ENCODE measurements at regions not wholly inside any gene's neighbourhood (a gene's known extent, or its start where the extent isn't known, plus 50 kb on each side); places are given as distances from the start of the nearest gene placed in this dataset.

- TF ChIP-seq GPBP1L1 (CRISPR knock-in tag; IDR thresholded peaks at IDR 0.05) (no peak), ZNF180 (CRISPR knock-in tag; IDR thresholded peaks at IDR 0.05; ENCODE audit: borderline replicate concordance, low read depth) (no peak), RELA (CRISPR knock-in tag; IDR thresholded peaks at IDR 0.05) (no peak), TMF1 (CRISPR knock-in tag; IDR thresholded peaks at IDR 0.05; ENCODE audit: low read depth) (no peak)
These were observed 585.0 kb upstream of the ZP4 start (continued) for GRCh38 chr1:238475712-238476111.

GRCh38 chr1:238474263-238474662, 583.5 kb upstream of the ZP4 start:
- H3K4me2 ChIP-seq (ENCODE audit: low read depth, low read length), result no peak overlapping the region
- in situ Hi-C loops (cut with HindIII; ENCODE audit: extremely low pct_ligation_motif_present, low pct_unique_long_range_greater_than_20kb) (no loop called here), intact Hi-C loops (cut with micrococcal nuclease; ENCODE audit: unreplicated experiment) (no loop called here)
- ChIA-PET CTCF (ENCODE audit: low intra/inter-chr PET ratio, low total read pairs) (no interaction called here), POLR2A (no interaction called here)
- no peaks in the 10 kb centered on the region for H3K27me3 ChIP-seq (ENCODE audit: control insufficient read depth in 1 of 2, insufficient read depth in 2 of 2, low read length in 2 of 2)
- no TSS peak for BruUV-seq (replicated peaks)
- H3K79me2 ChIP-seq (ENCODE audit: insufficient read depth, low read length), result no peaks in the 10 kb centered on the region
- no peaks in the 10 kb centered on the region for H3K36me3 ChIP-seq (replicated peaks in 1 of 2; ENCODE audit: control insufficient read depth in 1 of 2, insufficient read depth in 2 of 2, low read length in 2 of 2)
- H3K4me3 ChIP-seq (replicated peaks in 1 of 3; ENCODE audit: insufficient read depth in 1 of 3, low read depth in 2 of 3, low read length in 3 of 3), result no peak overlapping the region
- H3K9me3 ChIP-seq (ENCODE audit: low read length), result peaks cover 83% of the 10 kb centered on the region
- FAIRE-seq, result no peak
- H3K27ac ChIP-seq (ENCODE audit: extremely low read length, insufficient read depth, low read length), result no peak overlapping the region
- no peaks in the 10 kb centered on the region for H3K4me1 ChIP-seq (ENCODE audit: insufficient read depth, low read length)
- no peak overlapping the region for H2AFZ ChIP-seq (ENCODE audit: low read length)
- no peaks in the 10 kb centered on the region for H4K20me1 ChIP-seq (ENCODE audit: insufficient read depth, low read length)
- no peak overlapping the region for H3K9ac ChIP-seq (ENCODE audit: insufficient read depth, low read depth, low read length)
- DNase-seq (ENCODE audit: low spot score), result no peak
- no peak for ATAC-seq
- WGBS (ENCODE audit: low lambda C conversion rate), result 24% methylated on average over 3 of the region's 3 CpGs
- TF ChIP-seq ZBTB43 (CRISPR knock-in tag; conservative IDR thresholded peaks at IDR 0.05) (no peak), ZNF563 (CRISPR knock-in tag; IDR thresholded peaks at IDR 0.05) (no peak), AHR (CRISPR knock-in tag; IDR thresholded peaks at IDR 0.05) (no peak), CBX2 (IDR thresholded peaks at IDR 0.05; ENCODE audit: low read depth, low read length) (no peak), CBX2 (CRISPR knock-in tag; IDR thresholded peaks at IDR 0.05; ENCODE audit: low read depth) (no peak), ARNTL (CRISPR knock-in tag; IDR thresholded peaks at IDR 0.05) (no peak), KMT2A (CRISPR knock-in tag; IDR thresholded peaks at IDR 0.05) (no peak), ZNF318 (CRISPR knock-in tag; IDR thresholded peaks at IDR 0.05) (no peak), MNT (IDR thresholded peaks at IDR 0.05) (no peak)
